GM23338 (cell line): ENCODE measurements at regions not wholly inside any gene's neighbourhood (a gene's known extent, or its start where the extent isn't known, plus 50 kb on each side); places are given as distances from the start of the nearest gene placed in this dataset.

Experiments used
- ATAC-seq: fragments of 200-7000 bp; cut with Tn5 transposase; 3 replicates; pipeline ENCODE4 v1.9.1; 2020
- DNase-seq: peaks from one replicate; pipeline ENCODE4 v3.0.0-alpha.2; 2015; ENCODE audit warnings: low spot score
- H2AFZ ChIP-seq: fragments of 200-600 bp; sonication (generic); 2 replicates; pipeline ENCODE4 v1.8.0; 2016; ENCODE audit warnings: antibody characterized with exemption, mild to moderate bottlenecking, moderate library complexity
- H3F3A ChIP-seq: fragments of 200-600 bp; sonication (generic); replicated peaks from 2 replicates; pipeline ENCODE4 v1.8.0; 2017; ENCODE audit warnings: antibody characterized with exemption, mixed run types, low read depth
- H3K27ac ChIP-seq: fragments of 200-600 bp; sonication (generic); 2 replicates; pipeline ENCODE4 v1.6.1; 2016; ENCODE audit warnings: low read depth
- H3K27me3 ChIP-seq: fragments of 200-600 bp; sonication (generic); 2 replicates; pipeline ENCODE4 v1.8.0; 2016; ENCODE audit warnings: mild to moderate bottlenecking, mixed run types, moderate library complexity; ENCODE audit not compliant: insufficient read depth
- H3K36me3 ChIP-seq: fragments of 200-600 bp; sonication (generic); 2 replicates; pipeline ENCODE4 v1.8.0; 2016; ENCODE audit warnings: mild to moderate bottlenecking; ENCODE audit not compliant: insufficient read depth
- H3K4me1 ChIP-seq: fragments of 200-600 bp; sonication (generic); 2 replicates; pipeline ENCODE4 v1.8.0; 2016; ENCODE audit warnings: mild to moderate bottlenecking, moderate library complexity; ENCODE audit not compliant: insufficient read depth
- H3K4me2 ChIP-seq: fragments of 200-600 bp; sonication (generic); 2 replicates; pipeline ENCODE4 v1.7.1; 2017; ENCODE audit warnings: mixed run types
- H3K4me3 ChIP-seq: fragments of 200-600 bp; sonication (generic); 2 replicates; pipeline ENCODE4 v1.6.1; 2016; ENCODE audit warnings: mixed run types
- H3K79me2 ChIP-seq: fragments of 200-600 bp; sonication (generic); replicated peaks from 2 replicates; pipeline ENCODE4 v1.8.0; 2017; ENCODE audit warnings: mild to moderate bottlenecking; ENCODE audit not compliant: insufficient read depth
- H3K9me2 ChIP-seq: fragments of 200-600 bp; sonication (generic); 2 replicates; pipeline ENCODE4 v1.8.0; 2017; ENCODE audit not compliant: insufficient read depth
- H4K20me1 ChIP-seq: fragments of 200-600 bp; sonication (generic); replicated peaks from 2 replicates; pipeline ENCODE4 v1.8.0; 2017; ENCODE audit warnings: mild to moderate bottlenecking; ENCODE audit not compliant: insufficient read depth
- H3K27ac Mint-ChIP-seq: 2 replicates; pipeline ENCODE4 v1.8.0; 2020; ENCODE audit warnings: inconsistent platforms, mild to moderate bottlenecking, moderate library complexity, mixed read lengths
- H3K27me3 Mint-ChIP-seq: 3 replicates; pipeline ENCODE4 v1.8.0; 2022; ENCODE audit warnings: low read depth, mild to moderate bottlenecking, moderate library complexity, mixed read lengths, inconsistent platforms; ENCODE audit not compliant: insufficient read depth, poor library complexity
- H3K36me3 Mint-ChIP-seq: 3 replicates; pipeline ENCODE4 v1.8.0; 2021; ENCODE audit warnings: low read depth, mild to moderate bottlenecking, inconsistent platforms, moderate library complexity, mixed read lengths
- H3K4me1 Mint-ChIP-seq: 3 replicates; pipeline ENCODE4 v1.8.0; 2020; ENCODE audit warnings: mild to moderate bottlenecking, inconsistent platforms, mixed read lengths
- H3K4me3 Mint-ChIP-seq: 3 replicates; pipeline ENCODE4 v1.8.0; 2021; ENCODE audit warnings: moderate library complexity, mild to moderate bottlenecking, inconsistent platforms, mixed read lengths
- H3K9me3 Mint-ChIP-seq: 3 replicates; pipeline ENCODE4 v1.8.0; 2020; ENCODE audit warnings: moderate library complexity, mild to moderate bottlenecking, inconsistent platforms, mixed read lengths
- CTCF ChIP-seq, 2 experiments: fragments of 200-600 bp in 1 of 2; sonication (generic) in 1 of 2; conservative IDR thresholded peaks; 2 replicates each; pipeline versions ENCODE4 v1.5.1 to v1.6.1; 2016 to 2017; ENCODE audit warnings: antibody characterized with exemption in 2 of 2, low read depth in 2 of 2, mild to moderate bottlenecking in 2 of 2, moderate library complexity in 1 of 2
- ETS1 ChIP-seq: IDR thresholded peaks from 2 replicates; pipeline ENCODE4 v1.6.1; 2016; ENCODE audit warnings: antibody characterized with exemption
- EZH2 ChIP-seq: fragments of 200-600 bp; sonication (generic); IDR thresholded peaks from one replicate; pipeline ENCODE4 v1.8.0; 2017; ENCODE audit warnings: antibody characterized with exemption, mild to moderate bottlenecking, low read depth; ENCODE audit not compliant: unreplicated experiment
- JUNB ChIP-seq: IDR thresholded peaks from one replicate; pipeline ENCODE4 v1.6.1; 2016; ENCODE audit warnings: antibody characterized with exemption; ENCODE audit not compliant: unreplicated experiment
- NANOG ChIP-seq: IDR thresholded peaks from 2 replicates; pipeline ENCODE4 v1.6.1; 2016; ENCODE audit warnings: antibody characterized with exemption, borderline replicate concordance
- POLR2AphosphoS5 ChIP-seq: IDR thresholded peaks from 2 replicates; pipeline ENCODE4 v1.6.1; 2016; ENCODE audit warnings: antibody characterized with exemption, low read depth
- REST ChIP-seq: IDR thresholded peaks from one replicate; pipeline ENCODE4 v1.6.1; 2018; ENCODE audit warnings: antibody characterized with exemption; ENCODE audit not compliant: unreplicated experiment
- ZNF114 ChIP-seq: fragments of 250-450 bp; sonication (Bioruptor Pico); IDR thresholded peaks from 2 replicates; pipeline ENCODE4 v1.5.0; 2020; ENCODE audit warnings: mild to moderate bottlenecking, moderate library complexity
- ZNF331 ChIP-seq: fragments of 250-450 bp; sonication (Bioruptor Pico); IDR thresholded peaks from 2 replicates; pipeline ENCODE4 v1.5.0; 2020; ENCODE audit warnings: low read depth, mild to moderate bottlenecking, moderate library complexity
- ZNF462 ChIP-seq: fragments of 250-450 bp; sonication (Bioruptor Pico); IDR thresholded peaks from 2 replicates; pipeline ENCODE4 v1.5.0; 2020; ENCODE audit warnings: mild to moderate bottlenecking, moderate library complexity

GRCh38 chr2:150088538-150088937 lies 398.9 kb downstream of the RND3 start (continued):
- no peak for TF ChIP-seq ZNF462 (CRISPR knock-in tag)
- no peak for TF ChIP-seq CTCF (conservative IDR thresholded peaks at IDR 0.05; ENCODE audit: low read depth in 2 of 2)
- no peak for TF ChIP-seq POLR2AphosphoS5
- no peak for TF ChIP-seq JUNB
- no peak for TF ChIP-seq ZNF331 (CRISPR knock-in tag)

- Histone ChIP-seq H3K79me2 (no peaks in the 10 kb centered on the region), H3K27me3 (no peaks in the 10 kb centered on the region), H3K4me3 (no peak overlapping the region), H3K9me2 (no peaks in the 10 kb centered on the region; the same call in 1 of the 2 replicates), H3F3A (no peaks in the 10 kb centered on the region), H3K36me3 (no peaks in the 10 kb centered on the region), H3K4me2 (no peak overlapping the region), H4K20me1 (no peaks in the 10 kb centered on the region), H2AFZ (no peak overlapping the region), H3K4me1 (peaks cover 9% of the 10 kb centered on the region; the same call in 1 of the 2 replicates), H3K27ac (no peak overlapping the region)
- no peak overlapping the region for H3K4me3 Mint-ChIP-seq
- DNase-seq (no peak), ATAC-seq (no peak)
- H3K27ac Mint-ChIP-seq, result no peak overlapping the region
- H3K4me1 Mint-ChIP-seq, result peaks cover 8% of the 10 kb centered on the region; the same call in 2 of the 3 replicates
- H3K27me3 Mint-ChIP-seq, result peaks cover 2% of the 10 kb centered on the region
- H3K9me3 Mint-ChIP-seq, result peaks cover 6% of the 10 kb centered on the region; the same call in 2 of the 3 replicates
- peaks cover 4% of the 10 kb centered on the region; the same call in 1 of the 3 replicates for H3K36me3 Mint-ChIP-seq
- TF ChIP-seq ZNF114 (CRISPR knock-in tag) (no peak), NANOG (no peak), REST (no peak), JUNB (no peak), ZNF331 (CRISPR knock-in tag) (no peak), EZH2 (no peak), ETS1 (no peak), CTCF (conservative IDR thresholded peaks at IDR 0.05; ENCODE audit: low read depth in 2 of 2) (no peak)
Measured at GRCh38 chr2:150085478-150085877, 402.0 kb downstream of the RND3 start.
